ENCODE measurements at regions not wholly inside any gene's neighbourhood (a gene's known extent, or its start where the extent isn't known, plus 50 kb on each side); places are given as distances from the start of the nearest gene placed in this dataset.

DNA sequence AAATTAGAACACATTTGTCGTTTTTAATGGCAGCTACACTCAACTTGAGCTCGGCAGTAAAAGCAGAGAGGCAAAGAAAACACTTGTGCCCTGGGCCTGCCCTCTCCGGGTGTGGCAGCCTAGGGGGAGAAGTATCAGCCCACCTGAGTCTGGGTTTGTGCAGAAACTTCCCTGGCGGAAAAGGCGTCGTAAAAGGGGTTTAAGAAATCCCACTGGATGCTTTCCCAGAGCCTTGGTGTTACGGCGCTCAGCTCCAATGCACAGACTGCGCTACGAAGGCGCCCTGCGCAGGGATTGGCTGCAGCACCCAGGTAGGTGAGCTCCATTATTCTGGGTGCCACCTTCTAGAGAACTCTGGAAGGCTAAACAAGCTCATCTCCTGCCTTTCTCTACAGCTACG lies 461.5 kb upstream of the NR2F2 start:
- H3K27me3 ChIP-seq (ENCODE audit: control insufficient read depth, insufficient read depth, low read length): no peaks in the 10 kb centered on the region
- H3K4me3 ChIP-seq (ENCODE audit: low read length): no peak overlapping the region
- H3K9me3 ChIP-seq (ENCODE audit: control insufficient read depth, low read length): no peaks in the 10 kb centered on the region
- H3K9ac ChIP-seq (ENCODE audit: low read length): no peak overlapping the region
- no peaks in the 10 kb centered on the region for H3K4me1 ChIP-seq (ENCODE audit: control insufficient read depth, insufficient read depth, low read length)
- H3K36me3 ChIP-seq (ENCODE audit: control insufficient read depth, insufficient read depth, low read length): no peaks in the 10 kb centered on the region

DNA sequence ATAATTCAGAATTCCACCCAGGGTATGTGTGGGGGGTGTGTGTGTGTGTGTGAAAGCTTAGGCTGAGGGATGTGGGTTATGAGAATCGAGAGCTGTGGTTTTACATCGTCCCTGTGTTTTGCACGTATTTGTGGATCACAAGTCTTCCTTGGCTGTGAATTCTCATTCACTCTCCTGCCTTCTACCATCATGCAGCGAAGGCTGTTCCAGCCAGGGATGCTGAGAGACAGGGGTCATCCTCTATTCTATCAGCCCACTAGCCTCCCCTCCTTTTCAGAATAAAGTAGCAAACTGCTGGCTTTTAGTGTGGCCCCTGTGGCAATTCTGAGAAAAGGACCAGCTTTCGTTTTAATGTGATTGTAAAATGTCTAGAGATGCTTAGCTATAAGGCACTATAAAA lies 460.6 kb upstream of the NR2F2 start:
- no peaks in the 10 kb centered on the region for H3K36me3 ChIP-seq (ENCODE audit: control insufficient read depth, insufficient read depth, low read length)
- no peaks in the 10 kb centered on the region for H3K9me3 ChIP-seq (ENCODE audit: control insufficient read depth, low read length)
- H3K27me3 ChIP-seq (ENCODE audit: control insufficient read depth, insufficient read depth, low read length): no peaks in the 10 kb centered on the region
- no peak overlapping the region for H3K4me3 ChIP-seq (ENCODE audit: low read length)
- no peak overlapping the region for H3K9ac ChIP-seq (ENCODE audit: low read length)
- no peaks in the 10 kb centered on the region for H3K4me1 ChIP-seq (ENCODE audit: control insufficient read depth, insufficient read depth, low read length)

DNA sequence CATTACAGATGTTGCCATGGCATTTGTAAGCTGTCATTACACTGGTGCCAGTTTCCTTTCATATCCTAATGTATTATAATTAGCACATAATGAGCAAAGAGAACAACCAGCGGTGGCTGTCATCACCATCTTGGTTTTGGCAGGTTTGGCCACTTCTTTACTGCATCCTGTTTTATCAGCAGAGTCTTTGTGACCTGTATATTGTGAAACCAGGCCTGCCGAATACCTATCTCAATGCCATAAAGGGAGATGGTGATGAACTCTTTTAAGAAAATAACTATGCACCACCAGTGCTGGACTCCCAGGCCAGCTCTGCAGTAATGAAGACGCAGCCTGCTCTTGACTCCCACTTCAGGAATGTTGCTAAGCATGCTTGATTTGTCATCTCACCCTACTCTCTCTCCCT lies 458.1 kb upstream of the NR2F2 start:
- Histone ChIP-seq H3K27me3 (ENCODE audit: control insufficient read depth, insufficient read depth, low read length) (no peaks in the 10 kb centered on the region), H3K9me3 (ENCODE audit: control insufficient read depth, low read length) (no peaks in the 10 kb centered on the region), H3K36me3 (ENCODE audit: control insufficient read depth, insufficient read depth, low read length) (no peaks in the 10 kb centered on the region), H3K4me1 (ENCODE audit: control insufficient read depth, insufficient read depth, low read length) (no peaks in the 10 kb centered on the region), H3K4me3 (ENCODE audit: low read length) (no peak overlapping the region), H3K9ac (ENCODE audit: low read length) (no peak overlapping the region)

DNA sequence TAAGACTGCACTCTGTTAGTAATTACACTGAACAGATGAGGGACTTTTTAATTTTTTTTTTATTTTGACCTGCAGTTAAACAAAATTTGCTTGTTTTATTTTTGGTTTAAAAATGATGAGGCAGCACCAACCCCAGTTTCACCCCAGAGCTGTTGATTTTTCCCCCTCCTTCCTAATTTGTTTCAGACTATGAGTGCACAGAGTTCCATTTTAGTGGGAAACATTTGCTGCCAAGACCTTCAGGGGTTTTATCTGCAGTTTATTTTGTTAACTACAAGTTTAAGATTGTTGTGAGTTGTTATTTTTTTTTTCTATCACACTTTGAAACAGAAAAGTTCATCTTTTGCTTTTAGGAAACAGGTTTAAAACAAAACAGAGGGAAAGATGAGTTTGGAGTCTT lies 455.9 kb upstream of the NR2F2 start:
- no peaks in the 10 kb centered on the region for H3K9me3 ChIP-seq (ENCODE audit: control insufficient read depth, low read length)
- H3K4me3 ChIP-seq (ENCODE audit: low read length): no peak overlapping the region
- no peak overlapping the region for H3K9ac ChIP-seq (ENCODE audit: low read length)
- H3K27me3 ChIP-seq (ENCODE audit: control insufficient read depth, insufficient read depth, low read length): no peaks in the 10 kb centered on the region
- H3K4me1 ChIP-seq (ENCODE audit: control insufficient read depth, insufficient read depth, low read length): no peaks in the 10 kb centered on the region
- no peaks in the 10 kb centered on the region for H3K36me3 ChIP-seq (ENCODE audit: control insufficient read depth, insufficient read depth, low read length)

DNA sequence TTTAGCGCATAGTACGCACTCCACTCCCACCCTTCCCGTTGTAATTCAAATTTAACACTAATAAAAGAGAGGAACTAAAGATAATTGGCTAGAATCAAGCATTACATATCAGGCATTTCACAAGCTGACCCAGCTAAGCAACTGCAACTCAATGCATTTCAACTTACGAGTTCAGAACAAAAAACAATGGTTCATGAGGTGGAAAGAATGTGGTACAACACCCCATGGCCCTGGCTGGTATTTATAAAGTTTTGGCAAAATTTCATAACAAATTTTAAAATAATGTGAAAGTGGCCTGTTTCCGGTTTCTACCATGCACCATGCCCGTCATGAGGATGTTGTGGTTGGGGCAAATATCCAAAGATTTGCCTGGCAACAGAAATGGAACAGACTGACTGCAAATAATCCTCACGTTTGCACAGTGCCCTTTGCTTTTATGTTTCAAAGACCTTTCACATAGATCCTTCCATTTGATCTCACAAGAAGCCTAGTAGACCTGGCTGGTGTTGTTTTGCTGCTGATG lies 455.3 kb upstream of the NR2F2 start:
- Histone ChIP-seq H3K4me1 (ENCODE audit: control insufficient read depth, insufficient read depth, low read length) (no peaks in the 10 kb centered on the region), H3K27me3 (ENCODE audit: control insufficient read depth, insufficient read depth, low read length) (no peaks in the 10 kb centered on the region), H3K36me3 (ENCODE audit: control insufficient read depth, insufficient read depth, low read length) (no peaks in the 10 kb centered on the region), H3K9me3 (ENCODE audit: control insufficient read depth, low read length) (no peaks in the 10 kb centered on the region), H3K4me3 (ENCODE audit: low read length) (no peak overlapping the region), H3K9ac (ENCODE audit: low read length) (no peak overlapping the region)

DNA sequence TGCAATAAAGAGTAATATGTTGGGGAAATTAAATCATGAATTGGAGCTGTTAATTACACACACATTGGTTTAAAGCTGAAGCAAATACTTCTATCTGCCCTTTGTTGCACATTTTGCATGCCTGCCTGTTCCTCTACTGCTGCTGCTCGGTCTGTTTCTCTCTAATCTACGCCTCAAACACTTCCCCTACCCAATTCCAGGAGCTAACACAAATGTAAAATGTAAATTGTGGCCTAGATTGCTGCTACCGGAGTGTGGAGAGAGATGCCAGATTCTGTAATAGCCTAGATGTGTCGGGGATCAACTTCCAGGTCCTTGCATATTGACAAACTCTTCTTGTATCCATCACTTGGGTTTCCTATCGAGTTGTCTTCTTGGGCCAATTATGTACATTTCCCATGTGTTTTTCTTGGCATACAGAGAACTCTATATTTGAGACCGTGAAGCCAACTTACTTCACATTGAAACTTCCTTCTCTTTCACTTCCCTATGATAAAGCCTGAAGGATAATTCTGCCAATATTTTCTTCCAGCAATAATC lies 450.4 kb upstream of the NR2F2 start:
- H3K4me3 ChIP-seq (ENCODE audit: low read length): no peak overlapping the region
- H3K36me3 ChIP-seq (ENCODE audit: control insufficient read depth, insufficient read depth, low read length): no peaks in the 10 kb centered on the region

DNA sequence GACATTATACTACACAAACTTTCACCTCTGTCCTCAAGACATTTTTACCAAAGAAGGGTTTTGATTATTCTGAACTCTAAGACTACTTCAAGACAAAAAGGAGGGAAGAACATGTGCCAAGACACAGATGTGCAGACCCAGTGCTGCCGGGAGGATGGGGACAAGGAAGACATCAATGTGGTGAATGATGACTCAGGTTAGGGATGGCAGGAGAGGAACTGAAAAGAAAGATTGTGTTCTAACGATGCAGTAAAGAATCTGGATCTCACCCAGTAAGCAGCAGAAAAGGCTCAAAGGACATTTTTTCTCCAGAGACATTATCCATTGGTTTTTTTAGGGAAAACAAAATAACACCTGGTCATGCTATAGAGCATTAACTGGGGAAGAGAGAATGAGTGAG lies 449.9 kb upstream of the NR2F2 start:
- Histone ChIP-seq H3K4me1 (ENCODE audit: control insufficient read depth, insufficient read depth, low read length) (no peaks in the 10 kb centered on the region), H3K4me3 (ENCODE audit: low read length) (no peak overlapping the region), H3K27me3 (ENCODE audit: control insufficient read depth, insufficient read depth, low read length) (no peaks in the 10 kb centered on the region), H3K9me3 (ENCODE audit: control insufficient read depth, low read length) (no peaks in the 10 kb centered on the region), H3K9ac (ENCODE audit: low read length) (no peak overlapping the region), H3K36me3 (ENCODE audit: control insufficient read depth, insufficient read depth, low read length) (no peaks in the 10 kb centered on the region)

More for the DNA sequence above, 450.4 kb upstream of the NR2F2 start:
- H3K27me3 ChIP-seq (ENCODE audit: control insufficient read depth, insufficient read depth, low read length): no peaks in the 10 kb centered on the region
- H3K4me1 ChIP-seq (ENCODE audit: control insufficient read depth, insufficient read depth, low read length): no peaks in the 10 kb centered on the region
- no peaks in the 10 kb centered on the region for H3K9me3 ChIP-seq (ENCODE audit: control insufficient read depth, low read length)
- H3K9ac ChIP-seq (ENCODE audit: low read length): no peak overlapping the region

DNA sequence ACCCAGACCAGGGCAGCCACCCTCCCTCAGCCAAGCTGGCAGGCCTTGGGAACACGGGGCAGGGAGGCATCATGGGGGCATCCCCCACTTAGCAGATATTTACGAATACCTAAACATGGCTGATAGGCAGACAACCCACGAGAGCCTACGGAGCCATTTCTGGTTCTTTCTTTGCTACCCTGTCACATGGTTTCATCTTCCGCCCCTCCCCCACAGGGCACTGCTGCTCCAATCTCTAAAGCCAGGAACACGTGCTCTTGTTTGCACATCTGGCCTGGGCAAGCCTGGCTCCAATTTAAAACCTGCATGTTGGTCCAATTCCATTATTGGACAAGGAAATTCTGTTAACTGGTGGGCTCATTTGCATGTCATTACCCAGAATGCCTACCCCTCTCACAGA lies 447.4 kb upstream of the NR2F2 start:
- no peak overlapping the region for H3K9ac ChIP-seq (ENCODE audit: low read length)
- no peaks in the 10 kb centered on the region for H3K36me3 ChIP-seq (ENCODE audit: control insufficient read depth, insufficient read depth, low read length)
- H3K4me1 ChIP-seq (ENCODE audit: control insufficient read depth, insufficient read depth, low read length): no peaks in the 10 kb centered on the region
- H3K27me3 ChIP-seq (ENCODE audit: control insufficient read depth, insufficient read depth, low read length): no peaks in the 10 kb centered on the region
- no peak overlapping the region for H3K4me3 ChIP-seq (ENCODE audit: low read length)
- H3K9me3 ChIP-seq (ENCODE audit: control insufficient read depth, low read length): no peaks in the 10 kb centered on the region

DNA sequence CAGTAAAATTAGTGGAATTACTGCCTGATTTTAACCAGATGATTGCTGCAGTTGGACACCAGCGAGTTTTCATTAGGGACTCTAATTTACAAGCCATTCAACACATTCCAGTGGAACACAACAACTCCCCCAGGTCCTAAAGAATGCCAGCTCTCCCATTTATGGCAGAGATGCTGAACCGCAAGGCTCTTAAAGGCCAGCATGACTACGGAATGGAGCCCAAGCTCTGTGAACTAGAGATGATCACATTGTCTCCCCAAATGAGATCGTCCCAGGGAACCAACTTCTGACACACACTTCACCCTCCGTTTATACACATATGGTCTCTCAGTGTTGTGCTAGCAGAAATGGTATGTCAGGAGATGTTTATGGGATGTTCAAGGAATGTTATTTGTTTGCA lies 446.2 kb upstream of the NR2F2 start:
- Histone ChIP-seq H3K36me3 (ENCODE audit: control insufficient read depth, insufficient read depth, low read length) (no peaks in the 10 kb centered on the region), H3K4me3 (ENCODE audit: low read length) (no peak overlapping the region), H3K4me1 (ENCODE audit: control insufficient read depth, insufficient read depth, low read length) (no peaks in the 10 kb centered on the region), H3K9me3 (ENCODE audit: control insufficient read depth, low read length) (no peaks in the 10 kb centered on the region), H3K27me3 (ENCODE audit: control insufficient read depth, insufficient read depth, low read length) (no peaks in the 10 kb centered on the region), H3K9ac (ENCODE audit: low read length) (no peak overlapping the region)

DNA sequence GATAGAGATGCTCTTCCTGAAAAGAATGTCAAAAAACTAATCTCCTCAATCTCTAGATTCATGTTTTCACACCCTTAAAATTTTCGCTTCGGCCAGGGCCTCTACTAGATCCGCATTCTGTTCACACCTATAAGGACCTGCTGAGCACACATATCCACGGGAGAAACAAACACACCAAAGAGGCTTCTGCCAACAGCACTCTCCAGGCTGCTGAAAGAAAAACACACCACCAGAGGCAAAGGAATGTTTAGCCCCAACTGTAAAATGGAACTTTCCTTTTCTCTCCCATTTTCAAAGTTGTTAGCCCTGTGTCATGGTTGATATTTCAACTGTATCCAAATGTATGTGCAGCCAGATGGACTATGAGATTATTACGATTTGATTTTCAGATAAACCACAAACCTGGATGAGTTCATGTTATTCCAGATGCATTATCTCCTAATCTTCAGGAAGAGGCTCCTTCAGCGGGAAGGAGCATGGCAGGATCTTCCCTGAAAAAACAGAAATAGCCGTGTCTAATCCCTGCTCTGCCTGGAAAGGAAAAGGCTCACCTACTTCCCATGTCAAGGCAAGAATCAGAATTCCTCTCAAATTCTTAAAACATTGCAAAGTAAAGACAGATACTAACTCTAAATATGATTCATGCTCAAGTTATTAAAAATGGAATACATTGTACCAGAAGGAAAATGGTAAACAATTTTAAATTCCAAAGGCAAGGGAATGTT lies 442.7 kb upstream of the NR2F2 start:
- Histone ChIP-seq H3K4me3 (ENCODE audit: low read length) (no peak overlapping the region), H3K9me3 (ENCODE audit: control insufficient read depth, low read length) (no peaks in the 10 kb centered on the region), H3K36me3 (ENCODE audit: control insufficient read depth, insufficient read depth, low read length) (no peaks in the 10 kb centered on the region), H3K4me1 (ENCODE audit: control insufficient read depth, insufficient read depth, low read length) (no peaks in the 10 kb centered on the region), H3K27me3 (ENCODE audit: control insufficient read depth, insufficient read depth, low read length) (no peaks in the 10 kb centered on the region), H3K9ac (ENCODE audit: low read length) (no peak overlapping the region)

DNA sequence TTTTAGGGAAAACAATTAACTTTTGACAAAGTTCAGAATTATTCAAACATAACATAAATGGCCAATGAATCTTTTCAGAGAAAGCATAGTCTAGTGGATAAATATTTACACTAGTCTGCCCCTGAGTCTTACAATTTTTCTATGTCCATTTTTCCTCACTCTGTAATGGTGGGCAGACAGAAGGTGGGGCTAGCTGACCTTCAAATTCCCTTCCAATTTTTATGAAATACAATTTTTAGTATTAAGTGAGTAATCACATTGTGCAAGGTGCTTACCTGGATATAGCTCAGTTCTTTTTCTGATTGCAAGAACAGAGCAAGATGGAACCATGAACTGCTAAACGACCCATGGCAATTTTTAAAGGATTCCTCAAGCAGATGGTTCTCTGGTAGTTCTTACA lies 441.7 kb upstream of the NR2F2 start:
- H3K27me3 ChIP-seq (ENCODE audit: control insufficient read depth, insufficient read depth, low read length): no peaks in the 10 kb centered on the region
- no peak overlapping the region for H3K9ac ChIP-seq (ENCODE audit: low read length)
- H3K4me3 ChIP-seq (ENCODE audit: low read length): no peak overlapping the region
- H3K9me3 ChIP-seq (ENCODE audit: control insufficient read depth, low read length): no peaks in the 10 kb centered on the region
- no peaks in the 10 kb centered on the region for H3K4me1 ChIP-seq (ENCODE audit: control insufficient read depth, insufficient read depth, low read length)
- H3K36me3 ChIP-seq (ENCODE audit: control insufficient read depth, insufficient read depth, low read length): no peaks in the 10 kb centered on the region

DNA sequence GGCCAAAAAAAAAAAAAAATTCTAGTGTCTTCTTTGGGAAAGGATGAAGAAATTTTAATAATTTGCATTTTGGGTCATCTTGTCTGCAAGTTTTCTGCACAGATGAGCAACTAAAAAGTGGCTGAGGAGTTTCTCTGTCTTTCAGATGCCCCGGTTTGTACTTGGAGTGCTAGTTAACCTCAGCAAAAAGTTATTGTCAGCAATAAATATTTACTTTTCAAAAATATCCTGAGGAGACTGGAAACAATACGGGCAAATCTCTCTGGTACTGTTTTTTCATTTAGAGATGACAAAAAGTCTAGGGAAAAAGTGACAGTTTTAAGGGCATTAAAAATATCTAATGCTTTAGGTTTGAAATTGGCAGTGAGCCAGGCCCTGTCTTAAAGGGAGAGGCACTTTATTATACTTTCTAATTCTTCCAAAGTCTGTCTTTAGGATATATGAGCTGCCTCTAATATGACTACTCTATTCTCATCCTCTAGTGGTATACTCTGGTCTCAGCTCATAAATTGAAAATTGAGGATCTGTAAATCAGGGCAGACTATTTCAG lies 436.0 kb upstream of the NR2F2 start:
- H3K9me3 ChIP-seq (ENCODE audit: control insufficient read depth, low read length): no peaks in the 10 kb centered on the region
- no peaks in the 10 kb centered on the region for H3K27me3 ChIP-seq (ENCODE audit: control insufficient read depth, insufficient read depth, low read length)
- no peak overlapping the region for H3K4me3 ChIP-seq (ENCODE audit: low read length)
- H3K9ac ChIP-seq (ENCODE audit: low read length): no peak overlapping the region
- no peaks in the 10 kb centered on the region for H3K36me3 ChIP-seq (ENCODE audit: control insufficient read depth, insufficient read depth, low read length)
- no peaks in the 10 kb centered on the region for H3K4me1 ChIP-seq (ENCODE audit: control insufficient read depth, insufficient read depth, low read length)

All from mucosa of stomach (tissue), 1 donor.